ENCODE measurements at regions not wholly inside any gene's neighbourhood (a gene's known extent, or its start where the extent isn't known, plus 50 kb on each side); places are given as distances from the start of the nearest gene placed in this dataset.
"Not testable (repeated sequence)": the region's sequence is repeated elsewhere in the genome, so short reads cannot be mapped to it uniquely, and the experiment has no call there.

DNA sequence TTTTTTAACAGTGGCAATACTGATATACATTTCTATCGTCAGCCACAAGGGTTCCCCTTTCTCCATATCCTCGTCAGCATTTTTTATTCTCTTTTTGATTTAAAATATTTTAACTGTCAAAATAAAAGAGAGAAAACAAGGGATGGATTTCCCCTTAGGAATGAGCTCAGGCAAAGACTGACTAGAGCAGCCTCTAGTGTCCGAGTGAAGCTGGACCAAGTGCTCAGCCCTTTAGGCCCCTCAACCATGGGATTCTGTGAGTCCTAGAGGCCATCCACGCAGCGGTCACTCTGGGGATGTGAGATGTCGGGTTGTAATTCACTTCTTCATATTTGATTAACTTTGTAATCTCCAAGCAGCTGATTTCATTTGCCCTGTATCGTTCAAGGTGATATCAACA is 137.4 kb upstream of the RNF32 start:
- H3K4me1 Mint-ChIP-seq (ENCODE audit: insufficient read depth, unreplicated experiment), result no peaks in the 10 kb centered on the region
- no peak for DNase-seq (ENCODE audit: unreplicated experiment)
- TF ChIP-seq, protein P1, sequence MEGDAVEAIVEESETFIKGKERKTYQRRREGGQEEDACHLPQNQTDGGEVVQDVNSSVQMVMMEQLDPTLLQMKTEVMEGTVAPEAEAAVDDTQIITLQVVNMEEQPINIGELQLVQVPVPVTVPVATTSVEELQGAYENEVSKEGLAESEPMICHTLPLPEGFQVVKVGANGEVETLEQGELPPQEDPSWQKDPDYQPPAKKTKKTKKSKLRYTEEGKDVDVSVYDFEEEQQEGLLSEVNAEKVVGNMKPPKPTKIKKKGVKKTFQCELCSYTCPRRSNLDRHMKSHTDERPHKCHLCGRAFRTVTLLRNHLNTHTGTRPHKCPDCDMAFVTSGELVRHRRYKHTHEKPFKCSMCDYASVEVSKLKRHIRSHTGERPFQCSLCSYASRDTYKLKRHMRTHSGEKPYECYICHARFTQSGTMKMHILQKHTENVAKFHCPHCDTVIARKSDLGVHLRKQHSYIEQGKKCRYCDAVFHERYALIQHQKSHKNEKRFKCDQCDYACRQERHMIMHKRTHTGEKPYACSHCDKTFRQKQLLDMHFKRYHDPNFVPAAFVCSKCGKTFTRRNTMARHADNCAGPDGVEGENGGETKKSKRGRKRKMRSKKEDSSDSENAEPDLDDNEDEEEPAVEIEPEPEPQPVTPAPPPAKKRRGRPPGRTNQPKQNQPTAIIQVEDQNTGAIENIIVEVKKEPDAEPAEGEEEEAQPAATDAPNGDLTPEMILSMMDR (IDR thresholded peaks at IDR 0.05; ENCODE audit: unreplicated experiment), result no peak
- H3K27me3 Mint-ChIP-seq (ENCODE audit: insufficient read depth, unreplicated experiment), result peaks cover 5% of the 10 kb centered on the region
- H3K27ac Mint-ChIP-seq (ENCODE audit: low read depth, unreplicated experiment), result no peak overlapping the region
- H3K9me3 Mint-ChIP-seq (ENCODE audit: unreplicated experiment), result no peaks in the 10 kb centered on the region
- ChIA-PET CTCF (interaction anchor here (0.8 to 1.6 kb wide), 3 partner anchors 10 to 80 kb away, joined by 3 to 4 read pairs (median 4); no protein-coding TSS in a partner anchor), POLR2A (interaction anchor here (0.6 to 0.7 kb wide), 2 partner anchors 49 to 53 kb away, joined by 3 to 4 read pairs; no protein-coding TSS in a partner anchor)
- no peaks in the 10 kb centered on the region for H3K36me3 Mint-ChIP-seq (ENCODE audit: insufficient read depth, unreplicated experiment)
- intact Hi-C loops (cut with micrococcal nuclease), result no loop called here
- BruUV-seq (replicated peaks), result no TSS peak
- no peak overlapping the region for H3K4me3 Mint-ChIP-seq (ENCODE audit: unreplicated experiment)

DNA sequence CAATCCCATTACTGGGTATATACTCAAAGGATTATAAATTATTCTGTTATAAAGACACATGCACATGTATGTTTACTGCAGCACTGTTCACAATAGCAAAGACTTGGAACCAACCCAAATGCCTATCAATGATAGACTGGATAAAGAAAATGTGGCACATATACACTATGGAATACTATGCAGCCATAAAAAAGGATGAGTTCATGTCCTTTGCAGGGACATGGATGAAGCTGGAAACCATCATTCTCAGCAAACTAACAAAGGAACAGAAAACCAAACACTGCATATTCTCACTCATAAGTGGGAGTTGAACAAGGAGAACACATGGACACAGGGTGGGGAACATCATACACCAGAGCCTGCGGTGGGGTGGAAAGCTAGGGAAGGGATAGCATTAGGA is 138.8 kb upstream of the RNF32 start:
- H3K36me3 Mint-ChIP-seq (ENCODE audit: insufficient read depth, unreplicated experiment); intact Hi-C loops (cut with micrococcal nuclease); POLR2A ChIA-PET; H3K27ac Mint-ChIP-seq (ENCODE audit: low read depth, unreplicated experiment); H3K4me3 Mint-ChIP-seq (ENCODE audit: unreplicated experiment); H3K9me3 Mint-ChIP-seq (ENCODE audit: unreplicated experiment); H3K27me3 Mint-ChIP-seq (ENCODE audit: insufficient read depth, unreplicated experiment); H3K4me1 Mint-ChIP-seq (ENCODE audit: insufficient read depth, unreplicated experiment); BruUV-seq (replicated peaks); DNase-seq (ENCODE audit: unreplicated experiment): not testable (repeated sequence)
- CTCF ChIA-PET, result interaction anchor here (0.7 kb wide), 1 partner anchor 1485 kb away, joined by 4 read pairs; no protein-coding TSS in a partner anchor

DNA sequence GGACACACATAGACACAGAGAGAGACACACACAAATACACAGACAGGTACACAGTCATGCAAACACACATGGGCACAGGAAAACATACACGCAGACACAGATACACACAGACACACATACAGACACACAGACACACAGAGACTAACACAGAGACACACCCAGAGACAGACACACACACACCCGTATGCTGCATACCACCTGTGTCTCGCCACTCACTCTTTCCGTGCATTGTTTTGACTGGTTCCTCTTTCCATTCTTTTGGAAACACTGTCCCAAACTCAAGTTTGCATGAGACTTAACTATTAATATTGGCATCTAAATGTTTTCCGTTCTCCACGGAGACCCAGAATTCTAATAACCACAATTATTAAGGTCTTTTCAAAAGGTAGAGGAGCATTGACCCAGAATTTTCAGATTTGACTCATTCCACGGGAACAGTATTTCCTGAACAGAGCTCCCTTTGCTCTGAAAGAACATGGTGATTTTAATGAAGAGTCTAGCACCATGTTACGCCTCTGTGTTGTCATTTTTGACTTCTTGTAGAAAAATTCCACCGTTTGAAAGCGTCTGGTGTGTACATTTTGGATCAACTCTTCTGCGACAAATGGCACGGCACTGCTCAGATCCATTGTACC is 141.2 kb upstream of the RNF32 start:
- CTCF ChIA-PET, result interaction anchor here (0.6 to 0.8 kb wide), 2 partner anchors 9 to 765 kb away, joined by 3 read pairs; no protein-coding TSS in a partner anchor
- TF ChIP-seq, protein P1 (IDR thresholded peaks at IDR 0.05; ENCODE audit: unreplicated experiment), result no peak
- no peaks in the 10 kb centered on the region for H3K4me1 Mint-ChIP-seq (ENCODE audit: insufficient read depth, unreplicated experiment)
- BruUV-seq (replicated peaks), result no TSS peak
- no peak overlapping the region for H3K27ac Mint-ChIP-seq (ENCODE audit: low read depth, unreplicated experiment)
- intact Hi-C loops (cut with micrococcal nuclease), result no loop called here
- no peak overlapping the region for H3K4me3 Mint-ChIP-seq (ENCODE audit: unreplicated experiment)
- POLR2A ChIA-PET, result no interaction called here
- no peaks in the 10 kb centered on the region for H3K36me3 Mint-ChIP-seq (ENCODE audit: insufficient read depth, unreplicated experiment)
- no peaks in the 10 kb centered on the region for H3K27me3 Mint-ChIP-seq (ENCODE audit: insufficient read depth, unreplicated experiment)
- no peaks in the 10 kb centered on the region for H3K9me3 Mint-ChIP-seq (ENCODE audit: unreplicated experiment)
- DNase-seq (ENCODE audit: unreplicated experiment), result no peak

DNA sequence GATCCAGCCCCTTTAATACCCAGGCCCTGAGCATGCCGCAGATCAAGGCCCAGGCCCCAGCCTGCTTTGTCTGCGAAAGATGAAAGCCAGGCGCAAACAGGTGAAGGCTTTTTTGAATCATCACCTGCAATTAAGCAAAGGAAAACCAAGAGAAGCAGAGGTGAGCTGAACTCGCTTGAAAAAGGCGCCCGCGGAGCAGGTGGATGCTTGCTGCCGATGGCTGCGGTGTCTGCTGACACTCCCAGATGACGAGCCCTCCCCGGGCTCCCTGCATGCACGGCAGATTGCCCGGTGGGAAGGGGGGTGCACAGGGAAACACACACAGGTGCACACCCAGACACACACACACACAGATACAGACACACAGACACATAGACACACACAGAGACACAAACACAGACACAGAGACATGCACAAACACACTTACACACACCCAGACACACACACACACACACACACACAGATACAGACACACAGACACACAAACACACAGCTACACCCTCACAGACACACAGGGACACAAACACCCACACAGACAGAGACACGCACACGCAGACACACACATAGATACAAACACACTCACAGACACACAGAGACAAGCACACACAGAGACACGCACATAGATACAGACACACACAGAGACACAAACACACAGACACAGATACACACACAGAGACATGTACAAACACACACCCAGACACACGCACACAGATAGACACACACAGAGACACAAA is 142.6 kb upstream of the RNF32 start:
- TF ChIP-seq, protein P1 (IDR thresholded peaks at IDR 0.05; ENCODE audit: unreplicated experiment), result no peak
- intact Hi-C loops (cut with micrococcal nuclease), result no loop called here
- ChIA-PET CTCF (no interaction called here), POLR2A (no interaction called here)
- H3K4me3 Mint-ChIP-seq (ENCODE audit: unreplicated experiment), result no peak overlapping the region
- H3K4me1 Mint-ChIP-seq (ENCODE audit: insufficient read depth, unreplicated experiment), result no peaks in the 10 kb centered on the region
- H3K27me3 Mint-ChIP-seq (ENCODE audit: insufficient read depth, unreplicated experiment), result no peaks in the 10 kb centered on the region
- H3K36me3 Mint-ChIP-seq (ENCODE audit: insufficient read depth, unreplicated experiment), result no peaks in the 10 kb centered on the region
- no peak for DNase-seq (ENCODE audit: unreplicated experiment)
- no peaks in the 10 kb centered on the region for H3K9me3 Mint-ChIP-seq (ENCODE audit: unreplicated experiment)
- H3K27ac Mint-ChIP-seq (ENCODE audit: low read depth, unreplicated experiment), result no peak overlapping the region
- no TSS peak for BruUV-seq (replicated peaks)

Data from MCF 10A (cell line).